Spleen (tissue), 7 donors: ENCODE measurements at regions not wholly inside any gene's neighbourhood (a gene's known extent, or its start where the extent isn't known, plus 50 kb on each side); places are given as distances from the start of the nearest gene placed in this dataset.

Experiments used
- CTCF ChIP-seq, 11 experiments: fragments of 200-600 bp in 7 of 11; fragments of 450-650 bp in 4 of 11; sonication (generic) in 4 of 11; IDR thresholded peaks in 8 of 11; conservative IDR thresholded peaks in 3 of 11; 1 replicate in 7 of 11; 2 replicates in 4 of 11; pipeline versions ENCODE4 v1.4.0 to v1.8.0; 2016 to 2021; ENCODE audit warnings: antibody characterized with exemption in 11 of 11, inconsistent platforms in 4 of 11, mild to moderate bottlenecking in 1 of 11
- POLR2AphosphoS5 ChIP-seq, 3 donors: sonication (generic); formaldehyde crosslinking; IDR thresholded peaks; one replicate each; pipeline ENCODE4 v1.5.1; 2017; ENCODE audit warnings: antibody characterized with exemption in 3 of 3
- donor health status: DM: no; HTN: no; CAD: no; lungs with moderate emphysema.
- donor health status: DM: no; HTN: no; CAD: no.
- donor health status: DM: no; HTN: no; CAD: no.

GRCh38 chr4:26020083-26020668 is 106.2 kb downstream of the SMIM20 start:
- no peak for TF ChIP-seq CTCF (IDR thresholded peaks at IDR 0.05 in 8 of 11, conservative IDR thresholded peaks at IDR 0.05 in 3 of 11)
- no peak for TF ChIP-seq POLR2AphosphoS5 (IDR thresholded peaks at IDR 0.05)
